Activated CD4-positive, alpha-beta T cell treated with anti-CD3 and anti-CD28 coated beads, Interleukin-2, amount 50 U/mL, for 1 hour (primary cell): ENCODE measurements at regions not wholly inside any gene's neighbourhood (a gene's known extent, or its start where the extent isn't known, plus 50 kb on each side); places are given as distances from the start of the nearest gene placed in this dataset.

Source experiments
- DNase-seq: peaks from one replicate; pipeline ENCODE4 v3.0.0-alpha.2; 2020

GRCh38 chr4:22099896-22100295 is 151.3 kb upstream of the KCNIP4 start:
- no peak for DNase-seq

- DNase-seq: no peak
Measured at GRCh38 chr4:22097596-22097995, 149.0 kb upstream of the KCNIP4 start.

- DNase-seq: no peak
Measured at GRCh38 chr4:22094217-22094616, 145.6 kb upstream of the KCNIP4 start.

GRCh38 chr4:22093126-22093525 is 144.6 kb upstream of the KCNIP4 start:
- DNase-seq: no peak

- DNase-seq: no peak
Measured at GRCh38 chr4:22091906-22092305, 143.3 kb upstream of the KCNIP4 start.

GRCh38 chr4:22091352-22091717 is 142.8 kb upstream of the KCNIP4 start:
- DNase-seq: no peak

GRCh38 chr4:22090661-22091351 is 142.2 kb upstream of the KCNIP4 start:
- DNase-seq: no peak

GRCh38 chr4:22077571-22077970 is 129.0 kb upstream of the KCNIP4 start:
- no peak for DNase-seq

GRCh38 chr4:22072726-22073125 is 124.2 kb upstream of the KCNIP4 start:
- no peak for DNase-seq

- no peak for DNase-seq
Measured at GRCh38 chr4:22072240-22072639, 123.7 kb upstream of the KCNIP4 start.

- no peak for DNase-seq
Measured at GRCh38 chr4:22071749-22072148, 123.2 kb upstream of the KCNIP4 start.

- DNase-seq: no peak
Measured at GRCh38 chr4:22070256-22070655, 121.7 kb upstream of the KCNIP4 start.

- DNase-seq: no peak
Measured at GRCh38 chr4:22063613-22064012, 115.0 kb upstream of the KCNIP4 start.

- no peak for DNase-seq
Measured at GRCh38 chr4:22062676-22063075, 114.1 kb upstream of the KCNIP4 start.

- DNase-seq: no peak
Measured at GRCh38 chr4:22055954-22056353, 107.4 kb upstream of the KCNIP4 start.

GRCh38 chr4:22052076-22052475 is 103.5 kb upstream of the KCNIP4 start:
- DNase-seq: no peak

GRCh38 chr4:22048323-22048722 is 99.8 kb upstream of the KCNIP4 start:
- DNase-seq: no peak

- no peak for DNase-seq
Measured at GRCh38 chr4:22047793-22048192, 99.2 kb upstream of the KCNIP4 start.

GRCh38 chr4:22045051-22045630 is 96.6 kb upstream of the KCNIP4 start:
- DNase-seq: no peak

GRCh38 chr4:22031423-22031822 is 82.9 kb upstream of the KCNIP4 start:
- no peak for DNase-seq

GRCh38 chr4:22030881-22031280 is 82.3 kb upstream of the KCNIP4 start:
- no peak for DNase-seq

GRCh38 chr4:22030307-22030706 is 81.7 kb upstream of the KCNIP4 start:
- DNase-seq: no peak

- DNase-seq: no peak
Measured at GRCh38 chr4:22029803-22030202, 81.2 kb upstream of the KCNIP4 start.

- no peak for DNase-seq
Measured at GRCh38 chr4:22021106-22021505, 72.5 kb upstream of the KCNIP4 start.

- no peak for DNase-seq
Measured at GRCh38 chr4:22020129-22020528, 71.6 kb upstream of the KCNIP4 start.
